HG03025 (cell line): ENCODE measurements at regions not wholly inside any gene's neighbourhood (a gene's known extent, or its start where the extent isn't known, plus 50 kb on each side); places are given as distances from the start of the nearest gene placed in this dataset.

Experiments
- ATAC-seq: cut with Tn5 transposase; IDR thresholded peaks from one replicate; pipeline ENCODE4 v1.9.1; 2021; ENCODE audit warnings: mild to moderate bottlenecking, moderate library complexity; ENCODE audit not compliant: unreplicated experiment, low FRiP score

- ATAC-seq: no peak
These were observed 171.4 kb downstream of the PTN start for GRCh38 chr7:137172105-137172590.

- ATAC-seq: no peak
These were observed 174.2 kb downstream of the PTN start for GRCh38 chr7:137169282-137169698.

- no peak for ATAC-seq
These were observed 175.9 kb downstream of the PTN start for GRCh38 chr7:137167609-137168008.

- ATAC-seq: no peak
These were observed 177.2 kb downstream of the PTN start for GRCh38 chr7:137166363-137166762.

GRCh38 chr7:137165786-137166185 is 177.7 kb downstream of the PTN start:
- no peak for ATAC-seq

- ATAC-seq: no peak
These were observed 178.3 kb downstream of the PTN start for GRCh38 chr7:137165241-137165640.

GRCh38 chr7:137164251-137164650 is 179.3 kb downstream of the PTN start:
- ATAC-seq: no peak

GRCh38 chr7:137160236-137160635 is 183.3 kb downstream of the PTN start:
- no peak for ATAC-seq

- ATAC-seq: no peak
These were observed 186.3 kb downstream of the PTN start for GRCh38 chr7:137157256-137157655.

GRCh38 chr7:137151690-137152052 is 191.9 kb downstream of the PTN start:
- ATAC-seq: no peak

- ATAC-seq: no peak
These were observed 192.4 kb downstream of the PTN start for GRCh38 chr7:137151041-137151689.

- no peak for ATAC-seq
These were observed 196.2 kb downstream of the PTN start for GRCh38 chr7:137147338-137147720.

GRCh38 chr7:137146552-137147337 is 196.8 kb downstream of the PTN start:
- no peak for ATAC-seq

- ATAC-seq: no peak
These were observed 197.5 kb downstream of the PTN start for GRCh38 chr7:137146012-137146455.

GRCh38 chr7:137142376-137142775 is 201.2 kb downstream of the PTN start:
- no peak for ATAC-seq

- no peak for ATAC-seq
These were observed 207.7 kb downstream of the PTN start for GRCh38 chr7:137135654-137136350.

GRCh38 chr7:137130751-137131158 is 212.8 kb downstream of the PTN start:
- ATAC-seq: no peak

- ATAC-seq: no peak
These were observed 214.5 kb downstream of the PTN start for GRCh38 chr7:137129025-137129424.

GRCh38 chr7:137127806-137128205 is 215.7 kb downstream of the PTN start:
- no peak for ATAC-seq

GRCh38 chr7:137127058-137127457 is 216.5 kb downstream of the PTN start:
- no peak for ATAC-seq

GRCh38 chr7:137122145-137122544 is 221.4 kb downstream of the PTN start:
- ATAC-seq: no peak
